DND-41 (cell line): ENCODE measurements at regions not wholly inside any gene's neighbourhood (a gene's known extent, or its start where the extent isn't known, plus 50 kb on each side); places are given as distances from the start of the nearest gene placed in this dataset.

Experiments used
- EZH2 ChIP-seq: IDR thresholded peaks from 3 replicates; pipeline ENCODE4 v1.6.1; 2012; ENCODE audit warnings: borderline replicate concordance, low read depth, mild to moderate bottlenecking, moderate library complexity, low read length, inconsistent platforms; ENCODE audit not compliant: severe bottlenecking
- TF ChIP-seq, protein P1 (sequence below): IDR thresholded peaks from 2 replicates; pipeline ENCODE4 v1.5.1; 2012; ENCODE audit warnings: borderline replicate concordance, low read length, moderate library complexity, mild to moderate bottlenecking; ENCODE audit not compliant: poor library complexity, severe bottlenecking; ENCODE audit errors: extremely low read depth

DNA sequence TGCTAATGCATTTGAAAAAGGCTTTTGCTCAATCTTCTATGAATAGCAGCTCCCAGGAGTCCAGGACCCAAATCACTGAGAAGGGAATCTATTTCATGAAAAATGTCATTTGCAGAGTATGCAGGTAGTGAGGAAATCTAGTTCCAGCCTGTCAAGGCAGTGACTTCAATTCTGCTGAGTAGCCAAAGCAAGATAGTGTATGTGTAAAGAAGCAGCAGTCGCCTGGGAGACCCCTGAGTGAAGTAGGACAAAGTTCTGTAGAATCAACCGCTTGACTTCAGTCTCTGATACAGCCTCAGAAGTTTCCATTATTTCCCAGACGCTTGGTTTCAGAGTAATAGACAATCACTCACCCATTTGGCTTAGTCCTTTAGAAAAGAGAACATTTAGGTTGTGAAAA is 435.6 kb upstream of the LRFN5 start:
- TF ChIP-seq EZH2 = no peak
- TF ChIP-seq, protein P1, sequence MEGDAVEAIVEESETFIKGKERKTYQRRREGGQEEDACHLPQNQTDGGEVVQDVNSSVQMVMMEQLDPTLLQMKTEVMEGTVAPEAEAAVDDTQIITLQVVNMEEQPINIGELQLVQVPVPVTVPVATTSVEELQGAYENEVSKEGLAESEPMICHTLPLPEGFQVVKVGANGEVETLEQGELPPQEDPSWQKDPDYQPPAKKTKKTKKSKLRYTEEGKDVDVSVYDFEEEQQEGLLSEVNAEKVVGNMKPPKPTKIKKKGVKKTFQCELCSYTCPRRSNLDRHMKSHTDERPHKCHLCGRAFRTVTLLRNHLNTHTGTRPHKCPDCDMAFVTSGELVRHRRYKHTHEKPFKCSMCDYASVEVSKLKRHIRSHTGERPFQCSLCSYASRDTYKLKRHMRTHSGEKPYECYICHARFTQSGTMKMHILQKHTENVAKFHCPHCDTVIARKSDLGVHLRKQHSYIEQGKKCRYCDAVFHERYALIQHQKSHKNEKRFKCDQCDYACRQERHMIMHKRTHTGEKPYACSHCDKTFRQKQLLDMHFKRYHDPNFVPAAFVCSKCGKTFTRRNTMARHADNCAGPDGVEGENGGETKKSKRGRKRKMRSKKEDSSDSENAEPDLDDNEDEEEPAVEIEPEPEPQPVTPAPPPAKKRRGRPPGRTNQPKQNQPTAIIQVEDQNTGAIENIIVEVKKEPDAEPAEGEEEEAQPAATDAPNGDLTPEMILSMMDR = no peak
